WTC11 (cell line): ENCODE measurements at regions not wholly inside any gene's neighbourhood (a gene's known extent, or its start where the extent isn't known, plus 50 kb on each side); places are given as distances from the start of the nearest gene placed in this dataset.

Source experiments
- ATAC-seq: fragments of 200-7000 bp; cut with Tn5 transposase; 2 replicates; pipeline ENCODE4 v1.10.0; 2021; ENCODE audit warnings: mild to moderate bottlenecking, moderate library complexity
- CTCF ChIA-PET: fragments of 300-600 bp; sonication (Branson Sonifier 250); formaldehyde crosslinking; loops from one replicate; lab custom pipeline; 2021; ENCODE audit warnings: antibody characterized with exemption; lab: Charles Lee
- POLR2A ChIA-PET: fragments of 350-600 bp; sonication (Branson Sonifier 250); formaldehyde crosslinking; loops from one replicate; lab custom pipeline; 2021; ENCODE audit warnings: antibody characterized with exemption; lab: Charles Lee
- DNase-seq: peaks from one replicate; pipeline ENCODE4 v3.0.0; 2021; ENCODE audit warnings: low spot score
- H3K27ac Mint-ChIP-seq: 2 replicates; pipeline ENCODE4 v1.8.0; 2021; ENCODE audit warnings: mixed read lengths
- H3K27me3 Mint-ChIP-seq: 2 replicates; pipeline ENCODE4 v1.8.0; 2021; ENCODE audit warnings: low read depth, mild to moderate bottlenecking, moderate library complexity, mixed read lengths
- H3K36me3 Mint-ChIP-seq: 2 replicates; pipeline ENCODE4 v1.8.0; 2021; ENCODE audit warnings: mixed read lengths
- H3K4me1 Mint-ChIP-seq: 2 replicates; pipeline ENCODE4 v1.8.0; 2022; ENCODE audit warnings: mixed read lengths
- H3K4me3 Mint-ChIP-seq: 2 replicates; pipeline ENCODE4 v1.8.0; 2021; ENCODE audit warnings: mild to moderate bottlenecking, moderate library complexity, mixed read lengths
- H3K9me3 Mint-ChIP-seq: 2 replicates; pipeline ENCODE4 v1.8.0; 2021; ENCODE audit warnings: mixed read lengths
- ATF1 ChIP-seq: sonication (generic); formaldehyde crosslinking; IDR thresholded peaks from 2 replicates; pipeline ENCODE4 v1.8.1; 2023; ENCODE audit warnings: mild to moderate bottlenecking, moderate library complexity, missing genetic modification reagents
- ATF3 ChIP-seq: sonication (generic); formaldehyde crosslinking; conservative IDR thresholded peaks from 2 replicates; pipeline ENCODE4 v1.8.1; 2022; ENCODE audit warnings: mild to moderate bottlenecking, missing genetic modification reagents
- CREB1 ChIP-seq: sonication (generic); formaldehyde crosslinking; IDR thresholded peaks from 2 replicates; pipeline ENCODE4 v1.8.0; 2023; ENCODE audit warnings: mild to moderate bottlenecking, missing genetic modification reagents
- EMX1 ChIP-seq: fragments of 250-450 bp; sonication (Bioruptor Pico); IDR thresholded peaks from 2 replicates; pipeline ENCODE4 v1.8.0; 2021; ENCODE audit warnings: mild to moderate bottlenecking
- ERG ChIP-seq: fragments of 250-450 bp; sonication (Bioruptor Pico); IDR thresholded peaks from 2 replicates; pipeline ENCODE4 v1.8.0; 2021; ENCODE audit warnings: mild to moderate bottlenecking
- FOXK1 ChIP-seq: sonication (generic); formaldehyde crosslinking; IDR thresholded peaks from 2 replicates; pipeline ENCODE4 v1.8.0; 2022; ENCODE audit warnings: mild to moderate bottlenecking, moderate library complexity, missing genetic modification reagents
- GRHL2 ChIP-seq: fragments of 250-450 bp; sonication (Bioruptor Pico); IDR thresholded peaks from 2 replicates; pipeline ENCODE4 v1.8.0; 2022; ENCODE audit warnings: mild to moderate bottlenecking, moderate library complexity; ENCODE audit not compliant: insufficient replicate concordance, severe bottlenecking
- GTF2I ChIP-seq: fragments of 250-450 bp; sonication (Bioruptor Pico); conservative IDR thresholded peaks from 2 replicates; pipeline ENCODE4 v1.4.0; 2021; ENCODE audit warnings: mild to moderate bottlenecking
- KAT7 ChIP-seq: sonication (generic); formaldehyde crosslinking; IDR thresholded peaks from 2 replicates; pipeline ENCODE4 v1.8.1; 2023; ENCODE audit warnings: missing genetic modification reagents, mild to moderate bottlenecking, borderline replicate concordance
- MAX ChIP-seq: sonication (generic); formaldehyde crosslinking; IDR thresholded peaks from 2 replicates; pipeline ENCODE4 v1.8.0; 2022; ENCODE audit warnings: mild to moderate bottlenecking, missing genetic modification reagents
- MYBL2 ChIP-seq: sonication (generic); formaldehyde crosslinking; IDR thresholded peaks from 2 replicates; pipeline ENCODE4 v1.8.1; 2023; ENCODE audit warnings: mild to moderate bottlenecking, moderate library complexity, missing genetic modification reagents
- NFATC4 ChIP-seq: fragments of 250-450 bp; sonication (Bioruptor Pico); IDR thresholded peaks from 2 replicates; pipeline ENCODE4 v1.9.0; 2021; ENCODE audit warnings: mild to moderate bottlenecking
- NFYB ChIP-seq: sonication (generic); formaldehyde crosslinking; conservative IDR thresholded peaks from 2 replicates; pipeline ENCODE4 v1.8.0; 2022; ENCODE audit warnings: low read depth, missing genetic modification reagents
- NR2C2 ChIP-seq: sonication (generic); formaldehyde crosslinking; IDR thresholded peaks from 2 replicates; pipeline ENCODE4 v1.8.0; 2022; ENCODE audit warnings: mild to moderate bottlenecking, missing genetic modification reagents
- OVOL2 ChIP-seq: fragments of 250-450 bp; sonication (Bioruptor Pico); IDR thresholded peaks from 2 replicates; pipeline ENCODE4 v1.9.0; 2021; ENCODE audit warnings: mild to moderate bottlenecking, borderline replicate concordance
- SMAD3 ChIP-seq: sonication (generic); formaldehyde crosslinking; IDR thresholded peaks from 2 replicates; pipeline ENCODE4 v1.8.0; 2022; ENCODE audit warnings: missing genetic modification reagents, mild to moderate bottlenecking, borderline replicate concordance
- STAT6 ChIP-seq: sonication (generic); formaldehyde crosslinking; conservative IDR thresholded peaks from 2 replicates; pipeline ENCODE4 v1.8.1; 2023; ENCODE audit warnings: mild to moderate bottlenecking, low read depth, missing genetic modification reagents, moderate library complexity
- TEAD4 ChIP-seq: sonication (generic); formaldehyde crosslinking; IDR thresholded peaks from 2 replicates; pipeline ENCODE4 v1.8.0; 2022; ENCODE audit warnings: mild to moderate bottlenecking, missing genetic modification reagents
- ZBTB43 ChIP-seq: sonication (generic); formaldehyde crosslinking; IDR thresholded peaks from 2 replicates; pipeline ENCODE4 v1.8.1; 2023; ENCODE audit warnings: mild to moderate bottlenecking, missing genetic modification reagents
- ZMAT4 ChIP-seq: fragments of 250-450 bp; sonication (Bioruptor Pico); IDR thresholded peaks from 2 replicates; pipeline ENCODE4 v1.9.0; 2021; ENCODE audit warnings: mild to moderate bottlenecking
- ZNF263 ChIP-seq: sonication (generic); formaldehyde crosslinking; IDR thresholded peaks from 2 replicates; pipeline ENCODE4 v1.8.1; 2022; ENCODE audit warnings: low read depth, mild to moderate bottlenecking, moderate library complexity, missing genetic modification reagents
- ZNF396 ChIP-seq: fragments of 250-450 bp; sonication (Bioruptor Pico); IDR thresholded peaks from 2 replicates; pipeline ENCODE4 v1.8.0; 2021; ENCODE audit warnings: mild to moderate bottlenecking, moderate library complexity, borderline replicate concordance
- ZNF671 ChIP-seq: fragments of 250-450 bp; sonication (Bioruptor Pico); IDR thresholded peaks from 2 replicates; pipeline ENCODE4 v1.8.0; 2021; ENCODE audit warnings: mild to moderate bottlenecking
- TF ChIP-seq, protein P1 (sequence below): sonication (generic); formaldehyde crosslinking; IDR thresholded peaks from 2 replicates; pipeline ENCODE4 v1.8.1; 2022; ENCODE audit warnings: low read depth, mild to moderate bottlenecking, moderate library complexity, missing genetic modification reagents, borderline replicate concordance
- TF ChIP-seq, protein P2 (sequence below): sonication (generic); formaldehyde crosslinking; IDR thresholded peaks from 2 replicates; pipeline ENCODE4 v1.8.0; 2022; ENCODE audit warnings: mild to moderate bottlenecking, missing genetic modification reagents

DNA sequence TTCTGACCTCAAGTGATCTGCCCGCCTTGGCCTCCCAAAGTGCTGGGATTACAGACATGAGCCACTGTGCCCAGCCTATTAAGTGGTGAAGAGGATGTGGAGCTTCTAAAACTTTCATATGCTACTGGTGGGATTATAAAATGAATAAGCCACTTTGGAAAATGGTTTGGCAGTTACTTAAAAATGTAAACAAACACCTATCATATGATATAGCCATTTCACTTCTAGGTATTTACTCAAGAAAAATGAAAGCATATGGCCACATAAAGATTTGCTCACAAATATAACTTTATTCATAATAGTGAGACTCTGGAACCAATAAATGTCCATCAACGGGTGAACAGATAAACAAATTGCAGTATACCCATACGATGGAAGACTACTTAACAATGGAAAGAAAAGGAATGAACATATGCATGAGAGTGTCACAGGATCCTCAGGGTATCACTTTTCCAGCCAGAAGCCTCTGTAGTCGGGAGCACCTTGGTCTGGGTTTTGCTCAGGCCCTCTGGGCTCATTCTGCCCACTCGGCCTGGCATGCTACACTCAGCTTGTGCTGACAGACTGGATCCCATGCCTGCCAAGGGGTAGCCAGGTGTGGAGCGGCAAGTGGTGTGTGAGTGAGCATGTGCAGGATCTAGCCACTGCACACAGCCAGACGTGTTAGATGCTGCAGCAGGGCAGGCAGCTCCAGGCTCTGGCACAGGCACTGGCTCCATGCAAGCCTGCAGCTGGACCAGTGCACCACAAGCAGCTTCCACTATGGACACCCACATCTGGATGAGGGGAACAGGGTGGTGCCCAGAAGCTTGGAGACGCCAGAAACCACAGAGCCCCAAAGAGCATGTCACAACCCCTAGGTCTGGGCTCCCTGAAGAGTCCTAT lies 213.2 kb upstream of the DIO3 start (continued):
- TF ChIP-seq, protein P1, sequence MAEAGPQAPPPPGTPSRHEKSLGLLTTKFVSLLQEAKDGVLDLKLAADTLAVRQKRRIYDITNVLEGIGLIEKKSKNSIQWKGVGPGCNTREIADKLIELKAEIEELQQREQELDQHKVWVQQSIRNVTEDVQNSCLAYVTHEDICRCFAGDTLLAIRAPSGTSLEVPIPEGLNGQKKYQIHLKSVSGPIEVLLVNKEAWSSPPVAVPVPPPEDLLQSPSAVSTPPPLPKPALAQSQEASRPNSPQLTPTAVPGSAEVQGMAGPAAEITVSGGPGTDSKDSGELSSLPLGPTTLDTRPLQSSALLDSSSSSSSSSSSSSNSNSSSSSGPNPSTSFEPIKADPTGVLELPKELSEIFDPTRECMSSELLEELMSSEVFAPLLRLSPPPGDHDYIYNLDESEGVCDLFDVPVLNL (CRISPR knock-in tag), result no peak
- no peak for TF ChIP-seq ZBTB43 (CRISPR knock-in tag)
- TF ChIP-seq NR2C2, result no peak
- TF ChIP-seq, all 79 proteins: peak for 0

DNA sequence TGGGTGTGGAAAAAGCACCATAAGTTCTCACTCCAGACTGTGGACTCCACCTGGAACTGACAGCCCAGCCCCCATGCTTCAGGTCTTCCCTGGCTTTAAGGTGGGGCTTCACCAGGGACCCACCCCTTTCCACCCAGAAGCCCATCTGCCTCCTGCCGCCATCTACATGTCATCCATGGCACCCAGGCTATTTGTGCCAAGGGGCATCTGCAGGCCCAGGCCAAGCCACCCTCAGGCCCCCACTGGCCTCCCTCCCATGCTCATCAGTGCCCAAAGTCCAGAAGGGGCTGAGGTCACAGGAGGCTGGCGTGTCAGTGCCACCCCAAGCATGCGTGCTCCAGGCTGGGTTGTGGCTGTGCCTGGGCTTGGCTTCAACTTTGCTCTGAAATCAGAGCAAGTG lies 212.2 kb upstream of the DIO3 start:
- no peak for DNase-seq
- Mint-ChIP-seq H3K9me3 (peaks cover 15% of the 10 kb centered on the region), H3K27me3 (no peaks in the 10 kb centered on the region; the same call in 1 of the 2 replicates), H3K4me3 (no peak overlapping the region), H3K4me1 (peaks cover 9% of the 10 kb centered on the region)
- POLR2A ChIA-PET, result no interaction called here
- ATAC-seq, result no peak
- TF ChIP-seq CREB1 (CRISPR knock-in tag) (no peak), ZNF263 (CRISPR knock-in tag) (no peak)
- TF ChIP-seq, all 79 proteins: peak for 0
- H3K36me3 Mint-ChIP-seq, result peaks cover 6% of the 10 kb centered on the region
- CTCF ChIA-PET, result no interaction called here
- no peak overlapping the region for H3K27ac Mint-ChIP-seq

DNA sequence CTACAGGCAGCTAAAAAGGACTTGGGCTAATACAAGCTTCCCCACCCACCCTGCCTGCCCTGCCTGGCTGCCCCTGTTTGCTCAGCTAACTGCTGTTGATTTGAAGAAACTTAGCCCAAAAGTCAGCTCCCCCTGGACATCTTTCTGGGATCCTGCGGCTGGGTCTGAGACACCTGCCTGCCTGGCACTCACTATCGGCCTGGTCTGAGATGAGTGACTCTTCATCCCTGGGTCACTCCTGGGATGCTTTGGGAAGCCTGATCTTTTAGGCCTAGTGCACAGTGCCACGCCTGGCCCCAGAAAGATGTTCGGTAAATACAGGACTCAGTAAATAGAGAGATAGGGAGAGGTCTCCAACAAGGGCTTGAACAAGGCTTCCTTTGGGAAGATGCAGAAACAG lies 211.3 kb upstream of the DIO3 start:
- Mint-ChIP-seq H3K4me3 (no peak overlapping the region), H3K27ac (no peak overlapping the region), H3K36me3 (peaks cover 10% of the 10 kb centered on the region), H3K9me3 (peaks cover 23% of the 10 kb centered on the region), H3K4me1 (peaks cover 9% of the 10 kb centered on the region), H3K27me3 (no peaks in the 10 kb centered on the region; the same call in 1 of the 2 replicates)
- no peak for TF ChIP-seq MYBL2 (CRISPR knock-in tag)
- TF ChIP-seq ZNF671 (CRISPR knock-in tag), result no peak
- TF ChIP-seq, protein P2, sequence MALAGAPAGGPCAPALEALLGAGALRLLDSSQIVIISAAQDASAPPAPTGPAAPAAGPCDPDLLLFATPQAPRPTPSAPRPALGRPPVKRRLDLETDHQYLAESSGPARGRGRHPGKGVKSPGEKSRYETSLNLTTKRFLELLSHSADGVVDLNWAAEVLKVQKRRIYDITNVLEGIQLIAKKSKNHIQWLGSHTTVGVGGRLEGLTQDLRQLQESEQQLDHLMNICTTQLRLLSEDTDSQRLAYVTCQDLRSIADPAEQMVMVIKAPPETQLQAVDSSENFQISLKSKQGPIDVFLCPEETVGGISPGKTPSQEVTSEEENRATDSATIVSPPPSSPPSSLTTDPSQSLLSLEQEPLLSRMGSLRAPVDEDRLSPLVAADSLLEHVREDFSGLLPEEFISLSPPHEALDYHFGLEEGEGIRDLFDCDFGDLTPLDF (CRISPR knock-in tag), result no peak
- TF ChIP-seq TEAD4 (CRISPR knock-in tag), result no peak
- TF ChIP-seq GTF2I, result no peak
- TF ChIP-seq OVOL2 (CRISPR knock-in tag), result no peak
- TF ChIP-seq ERG (CRISPR knock-in tag), result no peak
- TF ChIP-seq NFATC4 (CRISPR knock-in tag), result no peak
- TF ChIP-seq GRHL2 (CRISPR knock-in tag), result no peak
- no peak for TF ChIP-seq ZMAT4 (CRISPR knock-in tag)
- TF ChIP-seq ATF3, result no peak
- TF ChIP-seq KAT7 (CRISPR knock-in tag), result no peak
- no peak for TF ChIP-seq SMAD3
- TF ChIP-seq STAT6 (CRISPR knock-in tag), result no peak
- no peak for TF ChIP-seq FOXK1 (CRISPR knock-in tag)
- no peak for TF ChIP-seq ATF1 (CRISPR knock-in tag)
- TF ChIP-seq NFYB (CRISPR knock-in tag), result no peak
- no peak for TF ChIP-seq ZNF396
- no peak for TF ChIP-seq EMX1
- no peak for TF ChIP-seq MAX (CRISPR knock-in tag)
- DNase-seq (no peak), ATAC-seq (no peak)
- ChIA-PET CTCF (interaction anchor here (0.6 to 0.9 kb wide), 4 partner anchors 25 to 305 kb away, joined by 3 to 4 read pairs (median 3); no protein-coding TSS in a partner anchor), POLR2A (interaction anchor here (1.3 kb wide), 1 partner anchor 222 kb away, joined by 3 read pairs; no protein-coding TSS in a partner anchor)
